ENCODE measurements at regions not wholly inside any gene's neighbourhood (a gene's known extent, or its start where the extent isn't known, plus 50 kb on each side); places are given as distances from the start of the nearest gene placed in this dataset.

DNA sequence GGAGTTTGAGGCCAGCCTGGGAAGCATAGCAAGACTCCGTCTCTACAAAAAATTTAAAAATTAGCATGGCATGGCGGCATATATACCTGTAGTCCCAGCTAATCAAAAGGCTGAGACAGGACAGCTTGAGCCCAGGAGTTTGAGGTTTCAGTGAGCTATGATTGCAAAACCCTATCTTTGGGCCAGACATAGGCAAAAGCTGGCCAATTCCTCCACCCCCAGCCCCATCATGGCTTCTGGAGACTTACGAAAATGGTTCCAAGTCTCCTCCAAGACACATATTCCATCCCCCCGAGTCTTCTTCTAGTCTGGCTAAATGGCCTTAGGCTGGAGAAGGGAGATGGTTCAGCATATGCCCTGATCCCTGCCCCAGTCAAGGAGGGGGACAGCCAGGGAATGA is 172.8 kb upstream of the HAAO start:
- no peak overlapping the region for H3K4me3 ChIP-seq (ENCODE audit: low read depth, low read length)
- no peaks in the 10 kb centered on the region for H3K27me3 ChIP-seq (replicated peaks)
- H3K27ac ChIP-seq = no peak overlapping the region
- TF ChIP-seq, protein P1, sequence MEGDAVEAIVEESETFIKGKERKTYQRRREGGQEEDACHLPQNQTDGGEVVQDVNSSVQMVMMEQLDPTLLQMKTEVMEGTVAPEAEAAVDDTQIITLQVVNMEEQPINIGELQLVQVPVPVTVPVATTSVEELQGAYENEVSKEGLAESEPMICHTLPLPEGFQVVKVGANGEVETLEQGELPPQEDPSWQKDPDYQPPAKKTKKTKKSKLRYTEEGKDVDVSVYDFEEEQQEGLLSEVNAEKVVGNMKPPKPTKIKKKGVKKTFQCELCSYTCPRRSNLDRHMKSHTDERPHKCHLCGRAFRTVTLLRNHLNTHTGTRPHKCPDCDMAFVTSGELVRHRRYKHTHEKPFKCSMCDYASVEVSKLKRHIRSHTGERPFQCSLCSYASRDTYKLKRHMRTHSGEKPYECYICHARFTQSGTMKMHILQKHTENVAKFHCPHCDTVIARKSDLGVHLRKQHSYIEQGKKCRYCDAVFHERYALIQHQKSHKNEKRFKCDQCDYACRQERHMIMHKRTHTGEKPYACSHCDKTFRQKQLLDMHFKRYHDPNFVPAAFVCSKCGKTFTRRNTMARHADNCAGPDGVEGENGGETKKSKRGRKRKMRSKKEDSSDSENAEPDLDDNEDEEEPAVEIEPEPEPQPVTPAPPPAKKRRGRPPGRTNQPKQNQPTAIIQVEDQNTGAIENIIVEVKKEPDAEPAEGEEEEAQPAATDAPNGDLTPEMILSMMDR (IDR thresholded peaks at IDR 0.05; ENCODE audit: low read depth, low read length, missing control alignments) = no peak
- no peak for DNase-seq
- in situ Hi-C loops (cut with HindIII; ENCODE audit: low pct_ligation_motif_present, low sequenced_read_pairs) = no loop called here
- H3K36me3 ChIP-seq (replicated peaks) = no peaks in the 10 kb centered on the region

DNA sequence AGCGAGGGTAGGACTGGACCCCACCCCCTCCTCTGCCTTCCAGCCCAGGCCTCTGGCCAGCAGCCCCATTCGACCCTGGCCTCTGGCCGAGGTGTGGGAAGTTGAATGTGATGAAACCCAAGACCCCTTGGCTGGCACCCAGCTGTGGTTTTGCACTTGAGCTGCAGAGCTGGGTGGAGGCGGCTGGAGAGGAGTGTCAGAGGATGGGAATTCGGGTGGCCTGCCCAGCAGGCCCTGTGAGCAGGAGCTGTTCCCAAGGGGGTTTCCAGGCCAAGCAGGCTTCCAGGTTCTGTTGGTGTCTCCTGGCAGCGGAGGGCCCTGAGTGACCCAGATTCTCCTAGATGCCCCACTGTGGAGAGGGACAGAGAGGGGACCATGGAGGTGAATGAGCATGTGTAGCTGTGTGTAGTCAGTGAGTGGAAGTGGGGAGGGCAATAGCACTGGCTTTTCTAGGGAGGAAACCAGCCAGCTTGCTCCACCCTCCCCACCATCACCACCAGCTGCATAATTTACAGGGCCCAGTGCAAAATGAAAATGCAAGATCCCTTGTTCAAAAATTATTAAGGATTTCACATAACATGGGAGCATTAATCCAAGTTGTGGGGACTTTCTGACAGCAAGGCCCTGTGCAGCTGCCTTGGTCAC is 172.2 kb upstream of the HAAO start:
- in situ Hi-C loops (cut with HindIII; ENCODE audit: low pct_ligation_motif_present, low sequenced_read_pairs) = no loop called here
- H3K27me3 ChIP-seq (replicated peaks) = no peaks in the 10 kb centered on the region
- TF ChIP-seq, protein P1 (IDR thresholded peaks at IDR 0.05; ENCODE audit: low read depth, low read length, missing control alignments) = no peak
- H3K27ac ChIP-seq = peak overlapping the region; percentile 35
- H3K4me3 ChIP-seq (ENCODE audit: low read depth, low read length) = no peak overlapping the region
- peak; percentile 86 for DNase-seq
- H3K36me3 ChIP-seq (replicated peaks) = no peaks in the 10 kb centered on the region

DNA sequence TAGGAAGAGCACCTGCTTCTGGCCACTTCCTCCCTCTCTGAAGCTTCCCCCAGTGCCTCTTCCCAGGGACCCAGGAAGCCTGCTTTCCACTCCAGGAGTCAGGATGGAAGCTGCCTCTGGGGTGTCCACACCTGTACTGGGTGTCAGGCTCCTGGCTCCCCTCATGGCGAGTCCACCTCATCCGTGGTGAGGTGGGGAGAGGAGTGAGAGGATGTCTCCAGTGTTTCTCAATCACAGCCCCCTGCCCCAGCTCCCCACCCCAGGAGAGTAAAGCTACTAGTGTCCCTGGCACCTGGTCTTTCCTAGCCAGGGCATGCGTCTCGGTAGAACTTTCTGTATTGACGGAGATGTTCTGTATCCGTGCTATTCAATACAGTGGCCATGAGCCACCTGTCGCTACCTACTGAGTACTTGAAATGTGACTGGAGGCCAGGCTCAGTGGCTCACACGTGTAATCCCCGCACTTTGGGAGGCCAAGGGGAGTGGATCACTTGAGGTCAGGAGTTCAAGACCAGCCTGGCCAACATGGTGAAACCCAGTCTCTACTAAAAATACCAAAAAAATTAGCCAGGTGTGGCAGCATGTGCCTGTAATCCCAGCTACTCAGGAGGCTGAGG is 171.2 kb upstream of the HAAO start:
- no peaks in the 10 kb centered on the region for H3K36me3 ChIP-seq (replicated peaks)
- H3K4me3 ChIP-seq (ENCODE audit: low read depth, low read length) = no peak overlapping the region
- H3K27me3 ChIP-seq (replicated peaks) = no peaks in the 10 kb centered on the region
- in situ Hi-C loops (cut with HindIII; ENCODE audit: low pct_ligation_motif_present, low sequenced_read_pairs) = no loop called here
- TF ChIP-seq, protein P1 (IDR thresholded peaks at IDR 0.05; ENCODE audit: low read depth, low read length, missing control alignments) = no peak
- no peak for DNase-seq
- no peak overlapping the region for H3K27ac ChIP-seq

DNA sequence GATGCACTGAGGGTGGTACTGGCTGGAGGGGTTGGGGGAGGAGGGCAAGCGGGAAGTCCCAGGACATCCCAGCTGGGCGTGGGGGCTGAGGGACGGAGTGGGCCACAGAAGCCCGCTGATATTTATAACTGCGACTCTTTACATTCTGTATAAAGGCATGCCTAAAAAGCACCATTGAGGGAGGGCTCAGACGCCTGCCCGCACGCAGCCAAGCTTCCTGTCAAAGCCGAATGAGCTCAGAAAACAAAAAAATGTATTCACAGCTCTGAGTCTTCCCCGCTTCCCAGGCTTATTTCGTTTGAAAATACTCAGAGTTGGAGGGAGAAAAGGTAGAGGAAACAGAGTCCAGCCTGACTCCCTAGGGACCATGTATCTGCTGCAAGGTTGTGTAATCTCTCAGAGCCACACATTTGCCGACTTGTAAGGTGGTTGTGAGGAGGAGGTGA is 170.1 kb upstream of the HAAO start:
- in situ Hi-C loops (cut with HindIII; ENCODE audit: low pct_ligation_motif_present, low sequenced_read_pairs) = no loop called here

DNA sequence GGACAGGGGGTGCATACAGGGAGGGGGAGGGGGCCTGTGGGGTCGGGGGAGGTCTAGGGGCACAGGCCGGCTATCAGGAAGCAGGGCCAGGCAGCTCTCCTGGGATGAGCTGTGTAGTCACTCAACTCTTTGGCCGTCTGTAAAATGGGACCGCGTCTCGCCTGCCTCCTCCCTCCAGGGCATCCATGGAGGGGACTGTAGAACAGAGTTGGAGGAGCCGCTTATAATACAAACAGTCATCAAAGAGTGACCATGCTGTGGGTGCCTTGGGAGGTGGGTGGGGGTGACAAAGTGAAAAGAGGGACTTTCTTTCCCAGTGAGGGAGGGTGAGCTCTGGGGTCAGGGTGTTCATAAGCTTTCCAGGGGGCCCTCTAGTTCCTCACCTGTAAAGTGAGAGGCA is 169.6 kb upstream of the HAAO start:
- Histone ChIP-seq H3K27ac (no peak overlapping the region), H3K27me3 (replicated peaks) (no peaks in the 10 kb centered on the region), H3K36me3 (replicated peaks) (no peaks in the 10 kb centered on the region), H3K4me3 (ENCODE audit: low read depth, low read length) (no peak overlapping the region)
- in situ Hi-C loops (cut with HindIII; ENCODE audit: low pct_ligation_motif_present, low sequenced_read_pairs) = no loop called here
- no peak for DNase-seq
- TF ChIP-seq, protein P1 (IDR thresholded peaks at IDR 0.05; ENCODE audit: low read depth, low read length, missing control alignments) = no peak

More for the DNA sequence above, 170.1 kb upstream of the HAAO start:
- H3K27me3 ChIP-seq (replicated peaks) = no peaks in the 10 kb centered on the region
- no peak overlapping the region for H3K27ac ChIP-seq
- DNase-seq = no peak
- TF ChIP-seq, protein P1 (IDR thresholded peaks at IDR 0.05; ENCODE audit: low read depth, low read length, missing control alignments) = no peak
- no peaks in the 10 kb centered on the region for H3K36me3 ChIP-seq (replicated peaks)
- H3K4me3 ChIP-seq (ENCODE audit: low read depth, low read length) = no peak overlapping the region
